BLaER1 treated with 17β-estradiol and CSF1 and Interleukin-3, amounts not matched to agents 10 nM and 100 nM (cell line): ENCODE measurements at regions not wholly inside any gene's neighbourhood (a gene's known extent, or its start where the extent isn't known, plus 50 kb on each side); places are given as distances from the start of the nearest gene placed in this dataset.

ENCODE experiments used
- H3K27ac ChIP-seq, 11 experiments: shearing (Covaris generic); formaldehyde crosslinking; 2 replicates each; pipeline ENCODE4 v1.8.1; 2022
- H3K27me3 ChIP-seq, 11 experiments: shearing (Covaris generic); formaldehyde crosslinking; 2 replicates each; pipeline ENCODE4 v1.8.1; 2022
- H3K36me3 ChIP-seq, 11 experiments: shearing (Covaris generic); formaldehyde crosslinking; 2 replicates each; pipeline ENCODE4 v1.8.1; 2022
- H3K4me1 ChIP-seq, 10 experiments: shearing (Covaris generic); formaldehyde crosslinking; 2 replicates each; pipeline ENCODE4 v1.8.1; 2022
- H3K4me2 ChIP-seq, 11 experiments: shearing (Covaris generic); formaldehyde crosslinking; 2 replicates each; pipeline ENCODE4 v1.8.1; 2022
- H3K4me3 ChIP-seq, 10 experiments: shearing (Covaris generic); formaldehyde crosslinking; 2 replicates each; pipeline ENCODE4 v1.8.1; 2022
- H3K9ac ChIP-seq, 11 experiments: shearing (Covaris generic); formaldehyde crosslinking; 2 replicates each; pipeline ENCODE4 v1.8.1; 2022
- H3K9me3 ChIP-seq, 11 experiments: shearing (Covaris generic); formaldehyde crosslinking; replicated peaks in 1 of 11; 2 replicates each; pipeline ENCODE4 v1.8.1; 2022
- H4K20me1 ChIP-seq, 11 experiments: shearing (Covaris generic); formaldehyde crosslinking; 2 replicates each; pipeline ENCODE4 v1.8.1; 2022
- Cebpa-rat ChIP-seq, 11 experiments: shearing (Covaris generic); IDR thresholded peaks; 2 replicates each; pipeline ENCODE4 v1.8.1; 2022

DNA sequence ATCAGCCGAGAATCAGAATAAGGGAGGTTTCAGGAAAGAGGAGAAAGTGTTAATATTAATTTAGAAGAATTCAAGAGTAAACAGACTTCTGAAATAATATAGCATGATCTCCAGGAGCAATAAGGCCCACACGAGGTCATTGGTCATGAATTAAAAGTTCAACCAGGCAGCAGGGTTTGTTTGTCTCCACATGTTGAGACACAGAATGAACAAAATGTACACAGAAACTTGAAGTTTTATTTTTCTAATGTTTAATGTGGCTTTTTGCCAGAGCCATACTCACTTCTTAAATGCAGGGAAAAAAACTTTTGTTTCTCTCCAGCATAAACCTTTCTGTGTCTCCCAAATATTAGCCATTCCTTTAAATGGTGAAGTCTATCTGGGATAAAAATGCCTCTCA is 504.5 kb downstream of the HDGFL1 start:
- H3K4me1 ChIP-seq, result no peaks in the 10 kb centered on the region
- H3K27ac ChIP-seq, result no peak overlapping the region
- no peaks in the 10 kb centered on the region for H3K36me3 ChIP-seq
- no peak overlapping the region for H3K4me3 ChIP-seq
- no peaks in the 10 kb centered on the region for H4K20me1 ChIP-seq
- no peak for TF ChIP-seq Cebpa-rat (IDR thresholded peaks at IDR 0.05)
- H3K9me3 ChIP-seq, result peaks cover 0 to 19% (median 12%) of the 10 kb centered on the region in 11 experiments; a peak in 6 of 22 replicates
- no peak overlapping the region for H3K9ac ChIP-seq
- H3K4me2 ChIP-seq, result no peak overlapping the region
- no peaks in the 10 kb centered on the region for H3K27me3 ChIP-seq

DNA sequence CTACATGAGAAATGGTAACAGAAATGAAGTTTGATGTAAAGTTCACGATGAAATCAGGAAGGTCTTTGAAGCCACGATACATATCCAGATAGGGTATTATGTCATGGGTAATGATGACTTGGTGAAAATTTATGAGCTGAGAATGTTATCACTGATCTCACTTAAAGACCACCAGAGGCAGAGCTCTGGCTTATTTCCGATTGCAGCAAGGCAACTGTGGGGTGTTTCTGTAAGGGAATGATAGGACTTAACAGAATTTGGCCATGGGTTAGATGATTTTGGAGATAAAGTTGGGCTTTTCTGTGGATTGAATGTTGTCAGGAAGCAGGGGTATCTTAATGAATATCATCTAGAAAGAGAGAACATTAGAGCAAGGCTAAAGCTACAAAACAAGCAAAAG is 508.4 kb downstream of the HDGFL1 start:
- H3K36me3 ChIP-seq, result no peaks in the 10 kb centered on the region
- H3K27me3 ChIP-seq, result no peaks in the 10 kb centered on the region
- no peaks in the 10 kb centered on the region for H3K4me1 ChIP-seq
- no peak for TF ChIP-seq Cebpa-rat (IDR thresholded peaks at IDR 0.05)
- H3K27ac ChIP-seq, result no peak overlapping the region
- no peak overlapping the region for H3K4me3 ChIP-seq
- no peak overlapping the region for H3K4me2 ChIP-seq
- H3K9me3 ChIP-seq, result peaks cover 0 to 12% (median 6%) of the 10 kb centered on the region in 11 experiments; a peak in 4 of 22 replicates
- no peak overlapping the region for H3K9ac ChIP-seq
- H4K20me1 ChIP-seq, result no peaks in the 10 kb centered on the region

DNA sequence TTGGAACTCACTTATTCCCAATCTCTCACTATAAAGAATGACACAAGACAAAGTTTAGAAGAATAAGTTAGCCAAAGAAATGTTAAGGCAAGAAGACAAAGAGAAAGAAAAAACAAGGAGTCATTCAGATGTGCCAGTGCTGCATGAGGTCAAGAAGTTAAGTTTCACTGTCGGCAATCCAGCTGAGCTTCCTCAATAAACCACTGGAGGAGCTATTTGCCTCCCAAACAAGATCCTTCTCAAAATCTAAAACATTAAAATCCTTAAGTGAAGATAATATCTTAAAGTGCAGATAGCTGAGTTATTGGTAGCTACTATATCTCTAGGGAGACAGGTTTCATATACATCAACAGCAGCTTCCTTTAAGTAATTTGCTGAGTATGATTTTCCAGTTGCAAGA is 512.3 kb downstream of the HDGFL1 start:
- Histone ChIP-seq H4K20me1 (no peaks in the 10 kb centered on the region), H3K4me3 (no peak overlapping the region), H3K27me3 (no peaks in the 10 kb centered on the region), H3K9ac (no peak overlapping the region), H3K4me1 (no peaks in the 10 kb centered on the region), H3K9me3 (no peaks in the 10 kb centered on the region), H3K36me3 (no peaks in the 10 kb centered on the region), H3K4me2 (no peak overlapping the region), H3K27ac (no peak overlapping the region)
- TF ChIP-seq Cebpa-rat (IDR thresholded peaks at IDR 0.05), result no peak

DNA sequence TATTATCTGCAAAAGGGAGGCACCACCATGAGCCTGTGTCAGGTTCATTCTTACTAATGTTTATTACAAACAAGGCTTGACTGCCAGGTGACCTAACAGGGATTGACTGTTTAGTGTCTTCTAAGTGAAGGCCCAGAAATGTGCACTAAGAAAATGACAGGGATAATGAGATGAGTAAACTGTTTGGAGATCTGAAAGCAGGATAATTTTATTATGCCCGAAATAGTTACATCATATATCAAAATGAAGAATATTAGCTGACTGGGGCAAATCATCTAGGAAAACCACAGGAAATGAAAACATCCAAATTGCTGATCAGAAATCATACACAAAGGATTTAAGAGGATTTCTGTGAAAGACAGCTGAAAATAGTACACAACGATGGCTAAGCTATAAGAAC is 516.7 kb downstream of the HDGFL1 start:
- Histone ChIP-seq H3K4me1 (no peaks in the 10 kb centered on the region), H4K20me1 (no peaks in the 10 kb centered on the region), H3K4me3 (no peak overlapping the region), H3K9ac (no peak overlapping the region), H3K27ac (no peak overlapping the region), H3K27me3 (no peaks in the 10 kb centered on the region), H3K36me3 (no peaks in the 10 kb centered on the region), H3K4me2 (no peak overlapping the region), H3K9me3 (no peaks in the 10 kb centered on the region)
- TF ChIP-seq Cebpa-rat (IDR thresholded peaks at IDR 0.05), result no peak

DNA sequence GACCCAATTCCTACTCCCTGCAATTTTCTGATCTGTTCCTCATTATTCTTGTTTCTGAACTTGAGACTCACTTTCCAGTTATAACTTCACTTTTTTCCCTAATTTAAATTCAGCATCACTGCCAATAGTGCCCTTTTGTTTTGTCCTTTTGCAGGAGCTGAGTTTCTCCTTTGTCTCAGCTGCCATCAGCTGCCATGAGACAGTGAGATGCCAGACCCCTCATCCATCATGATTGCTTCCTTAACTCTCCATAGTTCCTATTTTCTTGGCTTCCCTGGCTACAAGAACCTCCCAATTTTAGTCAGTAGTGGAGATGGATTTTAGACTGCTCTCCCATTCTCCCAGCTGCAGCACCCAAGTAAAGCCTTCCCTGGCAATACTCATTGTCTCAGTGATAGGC is 518.1 kb downstream of the HDGFL1 start:
- Histone ChIP-seq H3K4me1 (no peaks in the 10 kb centered on the region), H3K27ac (no peak overlapping the region), H3K27me3 (no peaks in the 10 kb centered on the region), H3K9me3 (no peaks in the 10 kb centered on the region), H4K20me1 (no peaks in the 10 kb centered on the region), H3K4me2 (no peak overlapping the region), H3K9ac (no peak overlapping the region), H3K36me3 (no peaks in the 10 kb centered on the region), H3K4me3 (no peak overlapping the region)
- TF ChIP-seq Cebpa-rat (IDR thresholded peaks at IDR 0.05), result no peak

DNA sequence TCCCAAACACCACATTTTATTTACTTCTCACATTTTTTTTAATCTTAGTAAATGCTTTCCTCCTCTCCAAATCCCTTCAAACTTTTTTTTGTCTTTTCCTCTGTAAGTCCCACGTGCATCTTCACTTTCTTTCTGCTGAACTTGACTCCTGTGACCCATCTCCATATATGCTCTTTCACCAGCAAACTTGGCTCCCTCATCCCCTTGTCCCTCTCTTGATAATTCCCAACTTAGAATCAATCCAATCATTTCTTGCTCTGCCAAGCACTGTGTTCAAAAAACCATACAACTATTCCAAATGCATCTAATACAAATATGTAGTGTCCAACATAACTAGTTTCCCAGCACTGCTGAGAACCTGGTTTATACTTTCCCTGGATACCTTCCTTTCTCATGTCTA is 519.4 kb downstream of the HDGFL1 start:
- no peak overlapping the region for H3K4me2 ChIP-seq
- H3K27ac ChIP-seq, result no peak overlapping the region
- no peak overlapping the region for H3K9ac ChIP-seq
- no peak overlapping the region for H3K4me3 ChIP-seq
- H3K9me3 ChIP-seq, result no peaks in the 10 kb centered on the region
- H4K20me1 ChIP-seq, result no peaks in the 10 kb centered on the region
- TF ChIP-seq Cebpa-rat (IDR thresholded peaks at IDR 0.05), result no peak
- H3K27me3 ChIP-seq, result no peaks in the 10 kb centered on the region
- no peaks in the 10 kb centered on the region for H3K4me1 ChIP-seq
- no peaks in the 10 kb centered on the region for H3K36me3 ChIP-seq

DNA sequence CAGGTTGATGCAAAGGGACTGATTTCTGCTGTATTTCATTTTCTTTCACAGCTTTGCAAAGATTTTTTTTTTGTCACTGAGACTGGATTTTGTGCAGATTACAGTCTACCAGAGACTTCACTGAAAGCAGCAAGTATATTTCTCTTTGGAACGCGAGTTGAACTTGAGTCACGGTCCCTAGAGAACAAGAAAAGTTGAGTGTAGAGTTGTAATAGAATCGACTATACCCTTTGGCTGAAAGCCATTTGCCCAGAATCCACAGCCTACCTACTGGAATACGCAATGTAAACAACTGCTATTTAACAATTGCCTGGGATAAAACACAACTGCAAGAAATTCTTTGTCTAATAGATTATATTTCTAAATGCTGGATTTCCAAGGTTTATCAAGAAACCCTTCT is 520.6 kb downstream of the HDGFL1 start:
- H3K9me3 ChIP-seq, result no peaks in the 10 kb centered on the region
- no peaks in the 10 kb centered on the region for H3K27me3 ChIP-seq
- H3K9ac ChIP-seq, result no peak overlapping the region
- H3K4me3 ChIP-seq, result no peak overlapping the region
- no peaks in the 10 kb centered on the region for H4K20me1 ChIP-seq
- no peaks in the 10 kb centered on the region for H3K36me3 ChIP-seq
- no peak overlapping the region for H3K27ac ChIP-seq
- H3K4me1 ChIP-seq, result no peaks in the 10 kb centered on the region
- TF ChIP-seq Cebpa-rat (IDR thresholded peaks at IDR 0.05), result no peak
- H3K4me2 ChIP-seq, result no peak overlapping the region

DNA sequence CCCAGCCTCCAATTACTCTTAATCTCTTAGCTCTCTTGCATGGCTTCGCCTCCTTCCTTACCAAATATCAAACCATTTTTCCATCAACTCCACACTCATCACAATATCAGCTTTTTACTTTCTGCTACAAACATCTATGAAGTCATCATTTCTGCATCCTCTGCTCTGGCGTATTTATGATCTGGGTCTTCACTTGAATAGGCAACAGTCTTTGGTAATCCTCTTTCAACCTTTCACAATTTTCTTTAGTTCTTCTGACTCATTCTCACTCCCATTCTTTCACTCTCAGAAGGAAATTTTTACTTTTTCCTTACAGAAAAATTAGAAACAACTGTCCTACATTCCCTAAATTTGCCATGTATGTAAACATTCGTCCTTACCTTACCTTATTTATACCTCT is 522.4 kb downstream of the HDGFL1 start:
- H3K9ac ChIP-seq, result no peak overlapping the region
- no peaks in the 10 kb centered on the region for H3K36me3 ChIP-seq
- H4K20me1 ChIP-seq, result no peaks in the 10 kb centered on the region
- H3K4me2 ChIP-seq, result no peak overlapping the region
- no peaks in the 10 kb centered on the region for H3K27me3 ChIP-seq
- H3K27ac ChIP-seq, result no peak overlapping the region
- no peak overlapping the region for H3K4me3 ChIP-seq
- no peaks in the 10 kb centered on the region for H3K4me1 ChIP-seq
- H3K9me3 ChIP-seq, result 0 out of 22 replicates have a peak, but pooled peaks cover 0 to 6% (median 0%) of the 10 kb centered on the region in 11 experiments
- TF ChIP-seq Cebpa-rat (IDR thresholded peaks at IDR 0.05), result no peak

DNA sequence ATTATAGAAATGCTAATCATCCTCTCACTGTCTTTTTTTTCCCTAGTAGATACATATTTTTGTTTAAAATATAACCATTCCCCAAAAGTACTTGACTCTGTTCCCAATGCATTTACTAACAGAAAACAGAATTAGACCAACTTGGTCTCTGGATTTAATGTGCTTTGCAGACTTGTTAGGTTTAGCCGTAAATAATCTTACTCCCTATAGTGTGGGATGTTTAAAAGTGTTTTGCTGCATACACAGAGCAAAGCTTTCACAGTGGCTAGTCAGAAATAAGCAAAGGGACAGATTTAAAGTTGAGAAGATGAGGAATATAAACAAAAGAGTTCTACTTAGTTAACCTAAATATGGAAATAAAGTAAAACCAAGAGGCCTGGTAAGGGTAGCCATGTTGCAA is 527.5 kb downstream of the HDGFL1 start:
- H3K9me3 ChIP-seq, result 0 out of 22 replicates have a peak, but pooled peaks cover 0 to 6% (median 0%) of the 10 kb centered on the region in 11 experiments
- H3K4me1 ChIP-seq, result no peaks in the 10 kb centered on the region
- no peak for TF ChIP-seq Cebpa-rat (IDR thresholded peaks at IDR 0.05)
- no peak overlapping the region for H3K9ac ChIP-seq
- no peak overlapping the region for H3K27ac ChIP-seq
- no peaks in the 10 kb centered on the region for H3K27me3 ChIP-seq
- H3K36me3 ChIP-seq, result no peaks in the 10 kb centered on the region
- no peaks in the 10 kb centered on the region for H4K20me1 ChIP-seq
- H3K4me3 ChIP-seq, result no peak overlapping the region
- no peak overlapping the region for H3K4me2 ChIP-seq

DNA sequence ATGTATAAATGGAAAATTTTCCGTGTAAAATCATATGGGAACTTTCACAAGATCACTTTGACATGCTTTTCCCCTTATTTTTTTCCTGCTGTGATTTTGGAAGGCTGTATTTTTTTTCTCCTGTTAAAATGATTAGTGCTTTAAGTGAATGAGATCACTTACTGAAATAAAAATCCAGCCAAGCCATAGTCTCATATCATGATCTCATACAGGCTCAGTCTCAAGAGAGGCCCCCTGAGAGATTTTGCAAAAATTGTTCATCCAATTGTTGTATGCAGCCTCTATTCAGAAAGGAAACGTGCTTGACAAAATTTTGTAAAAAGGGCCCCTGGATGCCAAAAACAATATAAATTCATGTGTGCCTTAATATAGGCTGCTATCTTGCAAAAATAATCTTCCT is 528.2 kb downstream of the HDGFL1 start:
- H3K9me3 ChIP-seq, result 0 out of 22 replicates have a peak, but pooled peaks cover 0 to 6% (median 0%) of the 10 kb centered on the region in 11 experiments
- no peak overlapping the region for H3K27ac ChIP-seq
- H3K27me3 ChIP-seq, result no peaks in the 10 kb centered on the region
- no peak overlapping the region for H3K4me2 ChIP-seq
- TF ChIP-seq Cebpa-rat (IDR thresholded peaks at IDR 0.05), result no peak
- H4K20me1 ChIP-seq, result no peaks in the 10 kb centered on the region
- H3K4me3 ChIP-seq, result no peak overlapping the region
- H3K36me3 ChIP-seq, result no peaks in the 10 kb centered on the region
- no peaks in the 10 kb centered on the region for H3K4me1 ChIP-seq
- H3K9ac ChIP-seq, result no peak overlapping the region
